Caco-2 (cell line): ENCODE measurements at regions not wholly inside any gene's neighbourhood (a gene's known extent, or its start where the extent isn't known, plus 50 kb on each side); places are given as distances from the start of the nearest gene placed in this dataset.

ENCODE experiments used
- BruUV-seq: library from RNA; stranded (reverse); fragments of 400-500 nt; replicated peaks from 2 replicates; lab custom pipeline; 2021; lab: Mats Ljungman, UMichigan
- CTCF ChIA-PET: fragments of 300-600 bp; sonication (Branson Sonifier 250); formaldehyde crosslinking; loops from one replicate; lab custom pipeline; 2022; ENCODE audit warnings: antibody characterized with exemption; lab: Charles Lee
- POLR2A ChIA-PET: fragments of 300-600 bp; sonication (Branson Sonifier 250); formaldehyde crosslinking; loops from one replicate; lab custom pipeline; 2022; ENCODE audit warnings: antibody characterized with exemption; lab: Charles Lee
- DNase-seq, 2 experiments: peaks; one replicate each; pipeline versions ENCODE4 v3.0.0 to v3.0.0-alpha.2; 2020 to 2022
- H3K27me3 ChIP-seq: replicated peaks from 2 replicates; pipeline ENCODE4 v1.6.0; 2011; ENCODE audit warnings: low read length; ENCODE audit not compliant: control insufficient read depth, insufficient read depth
- H3K36me3 ChIP-seq: 2 replicates; pipeline ENCODE4 v1.5.1; 2011; ENCODE audit warnings: low read length; ENCODE audit not compliant: control insufficient read depth, insufficient read depth
- H3K4me1 ChIP-seq: fragments of 250-450 bp; sonication (Bioruptor Pico); 2 replicates; pipeline ENCODE4 v1.5.1; 2020; ENCODE audit warnings: mild to moderate bottlenecking
- H3K4me3 ChIP-seq: 2 replicates; pipeline ENCODE4 v1.5.1; 2011; ENCODE audit warnings: low read depth, mild to moderate bottlenecking, control low read depth, low read length
- H3K9me3 ChIP-seq: fragments of 250-450 bp; sonication (Bioruptor Pico); 2 replicates; pipeline ENCODE4 v1.5.1; 2020; ENCODE audit warnings: mild to moderate bottlenecking, moderate library complexity
- H3K27ac Mint-ChIP-seq: one replicate; pipeline ENCODE4 v1.8.0; 2022; ENCODE audit warnings: mixed read lengths; ENCODE audit not compliant: unreplicated experiment
- H3K27me3 Mint-ChIP-seq: one replicate; pipeline ENCODE4 v1.8.0; 2022; ENCODE audit warnings: mixed read lengths; ENCODE audit not compliant: insufficient read depth, unreplicated experiment
- H3K36me3 Mint-ChIP-seq: one replicate; pipeline ENCODE4 v1.8.0; 2022; ENCODE audit warnings: mild to moderate bottlenecking, mixed read lengths; ENCODE audit not compliant: insufficient read depth, unreplicated experiment
- H3K4me1 Mint-ChIP-seq: one replicate; pipeline ENCODE4 v1.8.0; 2022; ENCODE audit warnings: low read depth, mixed read lengths; ENCODE audit not compliant: unreplicated experiment
- H3K4me3 Mint-ChIP-seq: one replicate; pipeline ENCODE4 v1.8.0; 2022; ENCODE audit warnings: mild to moderate bottlenecking, moderate library complexity, mixed read lengths; ENCODE audit not compliant: unreplicated experiment
- H3K9me3 Mint-ChIP-seq: one replicate; pipeline ENCODE4 v1.8.0; 2022; ENCODE audit warnings: mixed read lengths; ENCODE audit not compliant: unreplicated experiment
- intact Hi-C: fragments of 100-400 bp; cut with micrococcal nuclease; formaldehyde crosslinking; loops from one replicate; pipeline ENCODE4 v1.10.0; 2022; ENCODE audit not compliant: unreplicated experiment
- TF ChIP-seq, protein P1 (sequence below), 2 experiments: fragments of 200-600 bp in 1 of 2; IDR thresholded peaks; 1 replicate in 1 of 2; 2 replicates in 1 of 2; pipeline versions ENCODE4 v1.5.1 to v1.8.0; 2011 to 2022; ENCODE audit warnings: antibody characterized with exemption in 1 of 2, control low read depth in 1 of 2, inconsistent platforms in 1 of 2, low read depth in 1 of 2, low read length in 1 of 2, mild to moderate bottlenecking in 1 of 2, moderate library complexity in 1 of 2; ENCODE audit not compliant: insufficient read depth in 1 of 2, severe bottlenecking in 1 of 2, unreplicated experiment in 1 of 2

DNA sequence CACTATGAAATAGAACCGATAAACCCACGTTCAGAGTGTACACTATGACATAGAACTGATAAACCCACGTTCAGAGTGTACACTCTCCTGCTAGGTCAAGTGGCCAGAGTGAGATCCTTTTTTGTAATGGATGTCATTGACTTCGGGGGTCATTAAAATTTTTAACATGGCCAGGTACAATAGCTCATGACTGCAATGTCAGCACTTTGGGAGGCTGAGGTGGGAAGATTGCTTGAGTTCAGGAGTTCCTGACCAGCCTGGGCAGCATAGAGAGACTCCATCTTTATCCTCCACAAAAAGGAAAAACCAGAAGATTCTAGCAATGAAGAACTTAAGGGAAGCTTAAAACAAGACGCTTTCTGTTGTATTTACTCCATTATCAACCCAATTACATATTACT, 439.7 kb upstream of the FRG1 start:
- H3K27ac Mint-ChIP-seq: no peak overlapping the region
- ChIA-PET POLR2A (no interaction called here), CTCF (no interaction called here)

DNA sequence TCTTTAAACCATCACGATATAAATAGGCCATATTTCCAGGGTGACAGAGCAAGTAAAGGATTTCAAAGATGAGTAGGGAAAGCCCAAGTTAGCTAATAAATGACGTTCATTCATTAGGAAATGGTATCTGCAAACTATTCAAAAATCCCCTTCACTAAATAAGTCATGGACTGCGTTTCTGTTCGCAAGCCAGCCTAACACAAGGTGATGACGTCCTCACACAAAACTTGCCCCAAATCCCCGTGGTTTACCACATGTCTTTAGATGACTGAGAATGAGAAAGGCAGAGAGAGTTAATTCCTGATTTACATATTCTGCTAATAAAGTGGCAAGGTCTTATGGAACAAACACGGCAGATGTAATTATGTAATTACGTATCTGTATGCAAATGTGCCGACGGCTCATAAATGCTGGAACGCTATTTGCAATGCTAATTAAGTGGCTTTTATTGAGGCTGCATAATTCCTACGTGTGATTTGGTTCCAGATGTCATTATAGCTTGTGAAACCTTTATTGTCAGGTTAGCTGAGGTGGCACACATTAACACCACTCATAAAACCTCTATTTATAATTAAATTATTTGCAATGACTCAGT, 437.7 kb upstream of the FRG1 start:
- Histone ChIP-seq H3K4me3 (no peak overlapping the region), H3K36me3 (no peaks in the 10 kb centered on the region), H3K9me3 (no peaks in the 10 kb centered on the region), H3K27me3 (no peaks in the 10 kb centered on the region), H3K4me1 (no peaks in the 10 kb centered on the region)
- CTCF ChIA-PET: no interaction called here
- no peak for DNase-seq
- POLR2A ChIA-PET: no interaction called here
- H3K27ac Mint-ChIP-seq: no peak overlapping the region
- H3K4me3 Mint-ChIP-seq: no peak overlapping the region
- intact Hi-C loops: no loop called here
- no peaks in the 10 kb centered on the region for H3K4me1 Mint-ChIP-seq
- H3K36me3 Mint-ChIP-seq: no peaks in the 10 kb centered on the region
- no TSS peak for BruUV-seq
- H3K27me3 Mint-ChIP-seq: peaks cover under 1% of the 10 kb centered on the region
- H3K9me3 Mint-ChIP-seq: peaks cover 13% of the 10 kb centered on the region
- TF ChIP-seq, protein P1, sequence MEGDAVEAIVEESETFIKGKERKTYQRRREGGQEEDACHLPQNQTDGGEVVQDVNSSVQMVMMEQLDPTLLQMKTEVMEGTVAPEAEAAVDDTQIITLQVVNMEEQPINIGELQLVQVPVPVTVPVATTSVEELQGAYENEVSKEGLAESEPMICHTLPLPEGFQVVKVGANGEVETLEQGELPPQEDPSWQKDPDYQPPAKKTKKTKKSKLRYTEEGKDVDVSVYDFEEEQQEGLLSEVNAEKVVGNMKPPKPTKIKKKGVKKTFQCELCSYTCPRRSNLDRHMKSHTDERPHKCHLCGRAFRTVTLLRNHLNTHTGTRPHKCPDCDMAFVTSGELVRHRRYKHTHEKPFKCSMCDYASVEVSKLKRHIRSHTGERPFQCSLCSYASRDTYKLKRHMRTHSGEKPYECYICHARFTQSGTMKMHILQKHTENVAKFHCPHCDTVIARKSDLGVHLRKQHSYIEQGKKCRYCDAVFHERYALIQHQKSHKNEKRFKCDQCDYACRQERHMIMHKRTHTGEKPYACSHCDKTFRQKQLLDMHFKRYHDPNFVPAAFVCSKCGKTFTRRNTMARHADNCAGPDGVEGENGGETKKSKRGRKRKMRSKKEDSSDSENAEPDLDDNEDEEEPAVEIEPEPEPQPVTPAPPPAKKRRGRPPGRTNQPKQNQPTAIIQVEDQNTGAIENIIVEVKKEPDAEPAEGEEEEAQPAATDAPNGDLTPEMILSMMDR (IDR thresholded peaks at IDR 0.05; ENCODE audit: insufficient read depth in 1 of 2, low read depth in 1 of 2, low read length in 1 of 2, severe bottlenecking in 1 of 2, unreplicated experiment in 1 of 2): no peak

More for the DNA sequence above, 439.7 kb upstream of the FRG1 start:
- Histone ChIP-seq H3K9me3 (no peaks in the 10 kb centered on the region), H3K4me1 (no peaks in the 10 kb centered on the region), H3K36me3 (no peaks in the 10 kb centered on the region), H3K27me3 (no peaks in the 10 kb centered on the region), H3K4me3 (no peak overlapping the region)
- no peak overlapping the region for H3K4me3 Mint-ChIP-seq
- H3K36me3 Mint-ChIP-seq: no peaks in the 10 kb centered on the region
- peaks cover 12% of the 10 kb centered on the region for H3K9me3 Mint-ChIP-seq
- intact Hi-C loops: no loop called here
- no TSS peak for BruUV-seq
- peaks cover 3% of the 10 kb centered on the region for H3K27me3 Mint-ChIP-seq
- no peaks in the 10 kb centered on the region for H3K4me1 Mint-ChIP-seq
- TF ChIP-seq, protein P1 (IDR thresholded peaks at IDR 0.05; ENCODE audit: insufficient read depth in 1 of 2, low read depth in 1 of 2, low read length in 1 of 2, severe bottlenecking in 1 of 2, unreplicated experiment in 1 of 2): no peak
- DNase-seq: no peak

DNA sequence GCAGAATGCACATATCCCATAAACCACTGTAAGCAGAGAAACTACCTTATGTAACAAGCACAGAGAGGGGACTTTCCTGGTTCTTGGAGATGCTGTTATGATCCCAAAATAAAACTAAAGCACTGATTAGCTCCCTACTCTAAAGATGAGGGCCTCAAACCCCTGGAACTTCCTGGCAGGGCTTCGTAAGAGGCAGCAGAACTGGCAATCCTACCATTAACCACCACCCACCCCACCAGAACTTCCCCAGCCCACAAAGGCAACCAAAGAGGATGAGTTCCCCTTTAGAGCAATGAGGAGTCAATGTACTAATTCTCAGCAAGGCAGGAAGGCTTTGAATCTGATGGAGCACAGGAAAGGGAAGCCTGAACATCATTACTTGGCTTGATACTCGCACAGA, 436.5 kb upstream of the FRG1 start:
- TF ChIP-seq, protein P1 (IDR thresholded peaks at IDR 0.05; ENCODE audit: insufficient read depth in 1 of 2, low read depth in 1 of 2, low read length in 1 of 2, severe bottlenecking in 1 of 2, unreplicated experiment in 1 of 2): no peak
- Histone ChIP-seq H3K4me1 (no peaks in the 10 kb centered on the region), H3K4me3 (no peak overlapping the region), H3K36me3 (no peaks in the 10 kb centered on the region), H3K27me3 (no peaks in the 10 kb centered on the region), H3K9me3 (no peaks in the 10 kb centered on the region)
- no peaks in the 10 kb centered on the region for H3K27me3 Mint-ChIP-seq
- CTCF ChIA-PET: no interaction called here
- no peak overlapping the region for H3K4me3 Mint-ChIP-seq
- H3K4me1 Mint-ChIP-seq: no peaks in the 10 kb centered on the region
- peaks cover 13% of the 10 kb centered on the region for H3K9me3 Mint-ChIP-seq
- intact Hi-C loops: no loop called here
- no peak for DNase-seq
- POLR2A ChIA-PET: no interaction called here
- no peak overlapping the region for H3K27ac Mint-ChIP-seq
- no peaks in the 10 kb centered on the region for H3K36me3 Mint-ChIP-seq
- BruUV-seq: no TSS peak
